ENCODE measurements at regions not wholly inside any gene's neighbourhood (a gene's known extent, or its start where the extent isn't known, plus 50 kb on each side); places are given as distances from the start of the nearest gene placed in this dataset.

- Mint-ChIP-seq H3K9me3 (peaks cover 6% of the 10 kb centered on the region), H3K27me3 (ENCODE audit: low read depth, poor library complexity) (peaks cover 2% of the 10 kb centered on the region), H3K4me1 (no peaks in the 10 kb centered on the region), H3K4me3 (no peak overlapping the region), H3K27ac (peak overlapping the region; percentile 64), H3K36me3 (ENCODE audit: low read depth) (no peaks in the 10 kb centered on the region)
- TF ChIP-seq CTCF (IDR thresholded peaks at IDR 0.05) = no peak
- DNase-seq = no peak
Observed at GRCh38 chr4:19850909-19851308, 400.8 kb upstream of the SLIT2 start.

- Mint-ChIP-seq H3K36me3 (ENCODE audit: low read depth) (no peaks in the 10 kb centered on the region), H3K4me3 (no peak overlapping the region), H3K4me1 (no peaks in the 10 kb centered on the region), H3K9me3 (no peaks in the 10 kb centered on the region), H3K27ac (no peak overlapping the region), H3K27me3 (ENCODE audit: low read depth, poor library complexity) (no peaks in the 10 kb centered on the region)
- TF ChIP-seq CTCF (IDR thresholded peaks at IDR 0.05) = no peak
- no peak for DNase-seq
Observed at GRCh38 chr4:19844446-19844845, 407.3 kb upstream of the SLIT2 start.

GRCh38 chr4:19842471-19842870 is 409.2 kb upstream of the SLIT2 start:
- no peaks in the 10 kb centered on the region for H3K4me1 Mint-ChIP-seq
- no peak overlapping the region for H3K4me3 Mint-ChIP-seq
- no peak for DNase-seq
- no peaks in the 10 kb centered on the region for H3K9me3 Mint-ChIP-seq
- H3K36me3 Mint-ChIP-seq (ENCODE audit: low read depth) = no peaks in the 10 kb centered on the region
- TF ChIP-seq CTCF (IDR thresholded peaks at IDR 0.05) = no peak
- H3K27me3 Mint-ChIP-seq (ENCODE audit: low read depth, poor library complexity) = no peaks in the 10 kb centered on the region
- H3K27ac Mint-ChIP-seq = no peak overlapping the region

- Mint-ChIP-seq H3K27me3 (ENCODE audit: low read depth, poor library complexity) (no peaks in the 10 kb centered on the region), H3K27ac (no peak overlapping the region), H3K4me3 (no peak overlapping the region), H3K9me3 (no peaks in the 10 kb centered on the region), H3K4me1 (no peaks in the 10 kb centered on the region), H3K36me3 (ENCODE audit: low read depth) (no peaks in the 10 kb centered on the region)
- no peak for DNase-seq
- no peak for TF ChIP-seq CTCF (IDR thresholded peaks at IDR 0.05)
Observed at GRCh38 chr4:19838858-19839257, 412.8 kb upstream of the SLIT2 start.

GRCh38 chr4:19835429-19835828 is 416.3 kb upstream of the SLIT2 start:
- no peaks in the 10 kb centered on the region for H3K36me3 Mint-ChIP-seq (ENCODE audit: low read depth)
- no peaks in the 10 kb centered on the region for H3K9me3 Mint-ChIP-seq
- DNase-seq = no peak
- H3K4me3 Mint-ChIP-seq = no peak overlapping the region
- no peaks in the 10 kb centered on the region for H3K27me3 Mint-ChIP-seq (ENCODE audit: low read depth, poor library complexity)
- H3K4me1 Mint-ChIP-seq = no peaks in the 10 kb centered on the region
- H3K27ac Mint-ChIP-seq = no peak overlapping the region
- TF ChIP-seq CTCF (IDR thresholded peaks at IDR 0.05) = no peak

- no peak overlapping the region for H3K4me3 Mint-ChIP-seq
- H3K27me3 Mint-ChIP-seq (ENCODE audit: low read depth, poor library complexity) = no peaks in the 10 kb centered on the region
Observed at GRCh38 chr4:19832411-19832810, 419.3 kb upstream of the SLIT2 start.

More at GRCh38 chr4:19832411-19832810, 419.3 kb upstream of the SLIT2 start:
- Mint-ChIP-seq H3K36me3 (ENCODE audit: low read depth) (no peaks in the 10 kb centered on the region), H3K9me3 (no peaks in the 10 kb centered on the region), H3K4me1 (no peaks in the 10 kb centered on the region), H3K27ac (no peak overlapping the region)
- DNase-seq = no peak
- TF ChIP-seq CTCF (IDR thresholded peaks at IDR 0.05) = no peak
